ENCODE measurements at regions not wholly inside any gene's neighbourhood (a gene's known extent, or its start where the extent isn't known, plus 50 kb on each side); places are given as distances from the start of the nearest gene placed in this dataset.

DNA sequence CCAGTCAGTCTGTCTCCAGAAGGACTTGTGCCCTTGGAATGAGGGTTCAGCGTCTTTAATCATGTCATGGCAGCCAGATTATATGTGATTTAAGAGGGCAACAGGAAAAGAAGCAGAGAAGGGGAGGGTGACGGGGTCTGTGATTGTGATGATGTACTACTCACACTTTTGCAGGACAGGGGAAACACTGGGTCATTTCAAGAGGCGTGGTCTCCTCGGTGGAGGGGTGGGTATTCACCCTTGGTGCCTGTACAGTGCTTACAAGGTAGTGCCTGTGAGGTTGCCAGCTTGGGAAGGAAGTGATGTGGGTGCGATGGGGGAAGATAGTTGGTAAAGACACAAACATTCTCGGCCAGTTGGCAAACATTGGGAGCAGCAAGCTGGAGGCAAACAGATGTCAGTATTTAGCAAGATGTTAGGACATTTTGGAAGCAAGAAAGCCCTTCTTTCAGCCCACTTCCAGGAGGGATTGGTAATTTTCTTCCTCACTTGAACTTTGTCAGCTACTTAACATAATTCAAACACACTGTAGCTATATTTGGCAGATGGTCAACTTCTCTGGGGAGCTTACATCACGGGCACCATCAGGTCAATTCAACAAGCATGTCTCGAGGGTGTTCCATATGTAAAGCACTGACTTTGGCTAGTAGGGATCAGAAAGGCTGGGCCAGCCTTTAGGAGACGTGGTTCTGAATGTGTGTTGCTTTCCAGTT lies 71.4 kb upstream of the ROPN1 start:
- TF ChIP-seq, protein P1, sequence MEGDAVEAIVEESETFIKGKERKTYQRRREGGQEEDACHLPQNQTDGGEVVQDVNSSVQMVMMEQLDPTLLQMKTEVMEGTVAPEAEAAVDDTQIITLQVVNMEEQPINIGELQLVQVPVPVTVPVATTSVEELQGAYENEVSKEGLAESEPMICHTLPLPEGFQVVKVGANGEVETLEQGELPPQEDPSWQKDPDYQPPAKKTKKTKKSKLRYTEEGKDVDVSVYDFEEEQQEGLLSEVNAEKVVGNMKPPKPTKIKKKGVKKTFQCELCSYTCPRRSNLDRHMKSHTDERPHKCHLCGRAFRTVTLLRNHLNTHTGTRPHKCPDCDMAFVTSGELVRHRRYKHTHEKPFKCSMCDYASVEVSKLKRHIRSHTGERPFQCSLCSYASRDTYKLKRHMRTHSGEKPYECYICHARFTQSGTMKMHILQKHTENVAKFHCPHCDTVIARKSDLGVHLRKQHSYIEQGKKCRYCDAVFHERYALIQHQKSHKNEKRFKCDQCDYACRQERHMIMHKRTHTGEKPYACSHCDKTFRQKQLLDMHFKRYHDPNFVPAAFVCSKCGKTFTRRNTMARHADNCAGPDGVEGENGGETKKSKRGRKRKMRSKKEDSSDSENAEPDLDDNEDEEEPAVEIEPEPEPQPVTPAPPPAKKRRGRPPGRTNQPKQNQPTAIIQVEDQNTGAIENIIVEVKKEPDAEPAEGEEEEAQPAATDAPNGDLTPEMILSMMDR (IDR thresholded peaks at IDR 0.05; ENCODE audit: insufficient read depth, low read length, poor library complexity, severe bottlenecking): no peak
- no peak for TF ChIP-seq EZH2phosphoT487 (conservative IDR thresholded peaks at IDR 0.05; ENCODE audit: low read length)

All from SU-DHL-6 (cell line).